ENCODE measurements at regions not wholly inside any gene's neighbourhood (a gene's known extent, or its start where the extent isn't known, plus 50 kb on each side); places are given as distances from the start of the nearest gene placed in this dataset.
"Not testable (repeated sequence)": the region's sequence is repeated elsewhere in the genome, so short reads cannot be mapped to it uniquely, and the experiment has no call there.

- Histone ChIP-seq H3K9me3 (ENCODE audit: control extremely low read depth in 1 of 3, control insufficient read depth in 2 of 3, insufficient read depth in 1 of 3, low read length in 2 of 3) (no peaks in the 10 kb centered on the region), H3K4me2 (replicated peaks; ENCODE audit: low read depth, low read length, poor library complexity, severe bottlenecking) (no peak overlapping the region), H3K4me3 (ENCODE audit: control extremely low read depth in 1 of 5, extremely low read depth in 1 of 5, insufficient read depth in 1 of 5, low read depth in 2 of 5, low read length in 4 of 5) (no peak overlapping the region), H3K9ac (ENCODE audit: low read length) (no peak overlapping the region), H3K79me2 (ENCODE audit: control insufficient read depth, insufficient read depth, low read length) (no peaks in the 10 kb centered on the region), H3K27ac (ENCODE audit: low read length in 2 of 2) (no peak overlapping the region), H4K20me1 (ENCODE audit: control insufficient read depth, insufficient read depth, low read length, poor library complexity, severe bottlenecking) (no peaks in the 10 kb centered on the region), H3K4me1 (ENCODE audit: control insufficient read depth in 2 of 2, insufficient read depth in 2 of 2, low read length in 2 of 2) (no peaks in the 10 kb centered on the region), H3K27me3 (replicated peaks in 1 of 4; ENCODE audit: control extremely low read depth in 1 of 4, control insufficient read depth in 3 of 4, insufficient read depth in 4 of 4, low read length in 3 of 4) (no peaks in the 10 kb centered on the region), H2AFZ (ENCODE audit: insufficient read depth, low read depth, low read length, poor library complexity, severe bottlenecking) (no peak overlapping the region), H3K36me3 (replicated peaks in 1 of 2; ENCODE audit: control extremely low read depth in 1 of 2, control insufficient read depth in 1 of 2, extremely low read depth in 1 of 2, insufficient read depth in 2 of 2, low read length in 1 of 2) (no peaks in the 10 kb centered on the region)
- Mint-ChIP-seq H3K27ac (no peak overlapping the region), H3K27me3 (no peaks in the 10 kb centered on the region), H3K9me3 (ENCODE audit: insufficient read depth) (peaks cover 3% of the 10 kb centered on the region), H3K4me1 (no peaks in the 10 kb centered on the region), H3K4me3 (no peak overlapping the region)
- ATAC-seq (ENCODE audit: low read depth) (no peak), DNase-seq (no peak)
- POLR2A ChIA-PET: no interaction called here
- intact Hi-C loops (cut with micrococcal nuclease): no loop called here
- WGBS (ENCODE audit: insufficient coverage): no CpG with 5 or more reads among the region's 3 CpGs
- TF ChIP-seq CTCF (IDR thresholded peaks at IDR 0.05) (no peak), EZH2 (IDR thresholded peaks at IDR 0.05; ENCODE audit: borderline replicate concordance, insufficient read depth, low read depth, low read length, poor library complexity, severe bottlenecking) (no peak)
- CTCF ChIA-PET: no interaction called here
Observed at GRCh38 chr4:159791334-159791733, 688.5 kb downstream of the RAPGEF2 start.

GRCh38 chr4:159804592-159804991, 701.7 kb downstream of the RAPGEF2 start:
- intact Hi-C loops (cut with micrococcal nuclease); H3K36me3 ChIP-seq (replicated peaks in 1 of 2; ENCODE audit: control extremely low read depth in 1 of 2, control insufficient read depth in 1 of 2, extremely low read depth in 1 of 2, insufficient read depth in 2 of 2, low read length in 1 of 2); H3K4me2 ChIP-seq (replicated peaks; ENCODE audit: low read depth, low read length, poor library complexity, severe bottlenecking); H3K27me3 ChIP-seq (replicated peaks in 1 of 4; ENCODE audit: control extremely low read depth in 1 of 4, control insufficient read depth in 3 of 4, insufficient read depth in 4 of 4, low read length in 3 of 4); H3K9ac ChIP-seq (ENCODE audit: low read length); POLR2A ChIA-PET; H3K27ac Mint-ChIP-seq; H3K4me1 Mint-ChIP-seq; H3K9me3 Mint-ChIP-seq (ENCODE audit: insufficient read depth); H3K27me3 Mint-ChIP-seq; H4K20me1 ChIP-seq (ENCODE audit: control insufficient read depth, insufficient read depth, low read length, poor library complexity, severe bottlenecking); H3K4me1 ChIP-seq (ENCODE audit: control insufficient read depth in 2 of 2, insufficient read depth in 2 of 2, low read length in 2 of 2); H3K27ac ChIP-seq (ENCODE audit: low read length in 2 of 2); DNase-seq; H3K4me3 Mint-ChIP-seq; CTCF ChIA-PET; H3K79me2 ChIP-seq (ENCODE audit: control insufficient read depth, insufficient read depth, low read length); ATAC-seq (ENCODE audit: low read depth); H3K9me3 ChIP-seq (ENCODE audit: control extremely low read depth in 1 of 3, control insufficient read depth in 2 of 3, insufficient read depth in 1 of 3, low read length in 2 of 3); H2AFZ ChIP-seq (ENCODE audit: insufficient read depth, low read depth, low read length, poor library complexity, severe bottlenecking); H3K4me3 ChIP-seq (ENCODE audit: control extremely low read depth in 1 of 5, extremely low read depth in 1 of 5, insufficient read depth in 1 of 5, low read depth in 2 of 5, low read length in 4 of 5): not testable (repeated sequence)
- WGBS (ENCODE audit: insufficient coverage): 89% methylated on average over 5 of the region's 12 CpGs

Data from B cell (primary cell).